ENCODE measurements at regions not wholly inside any gene's neighbourhood (a gene's known extent, or its start where the extent isn't known, plus 50 kb on each side); places are given as distances from the start of the nearest gene placed in this dataset.

GRCh38 chr13:103142151-103142550, 75.9 kb upstream of the SLC10A2 start:
- Histone ChIP-seq H3K4me3 (no peak overlapping the region), H3K36me3 (no peaks in the 10 kb centered on the region), H3K4me1 (no peaks in the 10 kb centered on the region), H3K27ac (no peak overlapping the region), H3K27me3 (no peaks in the 10 kb centered on the region), H3K9me3 (no peaks in the 10 kb centered on the region)
- no peak for DNase-seq (ENCODE audit: extremely low spot score in 2 of 2)
- TF ChIP-seq POLR2A (IDR thresholded peaks at IDR 0.05) = no peak
- no peak for TF ChIP-seq POLR2AphosphoS5 (IDR thresholded peaks at IDR 0.05; ENCODE audit: insufficient read depth in 1 of 2, low read depth in 1 of 2)
- TF ChIP-seq CTCF (IDR thresholded peaks at IDR 0.05) = no peak
- intact Hi-C loops (cut with DNase I) = no loop called here

GRCh38 chr13:103140001-103140671, 73.9 kb upstream of the SLC10A2 start:
- TF ChIP-seq POLR2AphosphoS5 (IDR thresholded peaks at IDR 0.05; ENCODE audit: insufficient read depth in 1 of 2, low read depth in 1 of 2) = no peak
- TF ChIP-seq CTCF (IDR thresholded peaks at IDR 0.05) = no peak
- TF ChIP-seq POLR2A (IDR thresholded peaks at IDR 0.05) = no peak

GRCh38 chr13:103134271-103134670, 68.1 kb upstream of the SLC10A2 start:
- Histone ChIP-seq H3K27me3 (no peaks in the 10 kb centered on the region), H3K36me3 (no peaks in the 10 kb centered on the region), H3K4me1 (no peaks in the 10 kb centered on the region), H3K27ac (no peak overlapping the region), H3K9me3 (no peaks in the 10 kb centered on the region), H3K4me3 (no peak overlapping the region)
- DNase-seq (ENCODE audit: extremely low spot score in 2 of 2) = no peak
- intact Hi-C loops (cut with DNase I) = no loop called here
- TF ChIP-seq POLR2A (IDR thresholded peaks at IDR 0.05) (no peak), CTCF (IDR thresholded peaks at IDR 0.05) (no peak), POLR2AphosphoS5 (IDR thresholded peaks at IDR 0.05; ENCODE audit: insufficient read depth in 1 of 2, low read depth in 1 of 2) (no peak)

More at GRCh38 chr13:103140001-103140671, 73.9 kb upstream of the SLC10A2 start:
- no peak for DNase-seq (ENCODE audit: extremely low spot score in 2 of 2)
- Histone ChIP-seq H3K36me3 (no peaks in the 10 kb centered on the region), H3K9me3 (no peaks in the 10 kb centered on the region), H3K4me3 (no peak overlapping the region), H3K27ac (no peak overlapping the region), H3K4me1 (no peaks in the 10 kb centered on the region), H3K27me3 (no peaks in the 10 kb centered on the region)
- intact Hi-C loops (cut with DNase I) = no loop called here

DNA sequence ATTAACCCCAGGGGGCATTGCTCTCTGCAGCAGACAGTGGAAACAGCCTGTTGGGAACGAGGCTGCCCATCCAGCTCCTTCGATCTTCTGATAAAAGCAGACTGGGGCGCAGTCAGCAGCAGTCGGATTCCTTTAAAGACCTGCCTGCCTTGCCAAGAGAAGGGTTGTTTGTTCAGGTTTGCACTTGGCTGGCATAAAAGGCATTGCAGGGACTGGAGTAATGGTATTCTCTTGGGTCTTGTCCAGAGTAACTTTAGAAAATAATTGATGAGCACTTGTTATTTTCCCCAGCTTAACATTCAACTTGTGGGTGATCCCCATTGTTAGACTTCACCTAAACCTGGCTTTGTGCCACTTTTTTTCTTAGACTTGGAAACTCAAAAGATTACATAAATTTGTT, 67.3 kb upstream of the SLC10A2 start:
- no peaks in the 10 kb centered on the region for H3K27me3 ChIP-seq
- no peak for DNase-seq (ENCODE audit: extremely low spot score in 2 of 2)
- no peaks in the 10 kb centered on the region for H3K4me1 ChIP-seq
- TF ChIP-seq CTCF (IDR thresholded peaks at IDR 0.05) = no peak
- TF ChIP-seq POLR2AphosphoS5 (IDR thresholded peaks at IDR 0.05; ENCODE audit: insufficient read depth in 1 of 2, low read depth in 1 of 2) = no peak
- TF ChIP-seq POLR2A (IDR thresholded peaks at IDR 0.05) = no peak
- intact Hi-C loops (cut with DNase I) = no loop called here
- H3K27ac ChIP-seq = no peak overlapping the region
- no peaks in the 10 kb centered on the region for H3K36me3 ChIP-seq
- H3K9me3 ChIP-seq = no peaks in the 10 kb centered on the region
- no peak overlapping the region for H3K4me3 ChIP-seq

- Histone ChIP-seq H3K4me1 (no peaks in the 10 kb centered on the region), H3K9me3 (no peaks in the 10 kb centered on the region), H3K27ac (no peak overlapping the region), H3K4me3 (no peak overlapping the region), H3K36me3 (no peaks in the 10 kb centered on the region), H3K27me3 (no peaks in the 10 kb centered on the region)
- no peak for DNase-seq (ENCODE audit: extremely low spot score in 2 of 2)
- TF ChIP-seq CTCF (IDR thresholded peaks at IDR 0.05) = no peak
- no peak for TF ChIP-seq POLR2A (IDR thresholded peaks at IDR 0.05)
- TF ChIP-seq POLR2AphosphoS5 (IDR thresholded peaks at IDR 0.05; ENCODE audit: insufficient read depth in 1 of 2, low read depth in 1 of 2) = no peak
- intact Hi-C loops (cut with DNase I) = no loop called here
Observed at GRCh38 chr13:103130681-103131210, 64.5 kb upstream of the SLC10A2 start.

Data from vagina (tissue), 2 donors.